AG04449 (cell line): ENCODE measurements at regions not wholly inside any gene's neighbourhood (a gene's known extent, or its start where the extent isn't known, plus 50 kb on each side); places are given as distances from the start of the nearest gene placed in this dataset.

Experiments used
- CTCF ChIA-PET: fragments of 350-600 bp; formaldehyde crosslinking; extraction: SDS; loops from one replicate; lab custom pipeline; 2021; ENCODE audit warnings: antibody characterized with exemption; lab: Yijun Ruan, JAX
- POLR2A ChIA-PET: fragments of 400-600, 350-600 bp; formaldehyde crosslinking; extraction: SDS; loops from one replicate; lab custom pipeline; 2020; ENCODE audit warnings: antibody characterized with exemption, inconsistent platforms; lab: Yijun Ruan, JAX
- DNase-seq: peaks from one replicate; pipeline ENCODE4 v3.0.0-alpha.2; 2010; ENCODE audit warnings: low read depth, low spot score
- H3K4me3 ChIP-seq: 2 replicates; pipeline ENCODE4 v1.5.1; 2011; ENCODE audit warnings: low read depth, mild to moderate bottlenecking, control low read depth, low read length
- TF ChIP-seq, protein P1 (sequence below): IDR thresholded peaks from one replicate; pipeline ENCODE4 v1.5.1; 2011; ENCODE audit warnings: mild to moderate bottlenecking, moderate library complexity, low read length, control low read depth, inconsistent platforms; ENCODE audit not compliant: insufficient read depth; ENCODE audit errors: missing control alignments

- ChIA-PET POLR2A (no interaction called here), CTCF (no interaction called here)
- TF ChIP-seq, protein P1, sequence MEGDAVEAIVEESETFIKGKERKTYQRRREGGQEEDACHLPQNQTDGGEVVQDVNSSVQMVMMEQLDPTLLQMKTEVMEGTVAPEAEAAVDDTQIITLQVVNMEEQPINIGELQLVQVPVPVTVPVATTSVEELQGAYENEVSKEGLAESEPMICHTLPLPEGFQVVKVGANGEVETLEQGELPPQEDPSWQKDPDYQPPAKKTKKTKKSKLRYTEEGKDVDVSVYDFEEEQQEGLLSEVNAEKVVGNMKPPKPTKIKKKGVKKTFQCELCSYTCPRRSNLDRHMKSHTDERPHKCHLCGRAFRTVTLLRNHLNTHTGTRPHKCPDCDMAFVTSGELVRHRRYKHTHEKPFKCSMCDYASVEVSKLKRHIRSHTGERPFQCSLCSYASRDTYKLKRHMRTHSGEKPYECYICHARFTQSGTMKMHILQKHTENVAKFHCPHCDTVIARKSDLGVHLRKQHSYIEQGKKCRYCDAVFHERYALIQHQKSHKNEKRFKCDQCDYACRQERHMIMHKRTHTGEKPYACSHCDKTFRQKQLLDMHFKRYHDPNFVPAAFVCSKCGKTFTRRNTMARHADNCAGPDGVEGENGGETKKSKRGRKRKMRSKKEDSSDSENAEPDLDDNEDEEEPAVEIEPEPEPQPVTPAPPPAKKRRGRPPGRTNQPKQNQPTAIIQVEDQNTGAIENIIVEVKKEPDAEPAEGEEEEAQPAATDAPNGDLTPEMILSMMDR, result no peak
- no peak overlapping the region for H3K4me3 ChIP-seq
- DNase-seq, result no peak
Measured at GRCh38 chr2:220151341-220151740, 523.9 kb downstream of the SLC4A3 start.

GRCh38 chr2:220152281-220152935, 525.0 kb downstream of the SLC4A3 start:
- ChIA-PET POLR2A (interaction anchor here (0.6 kb wide), 1 partner anchor 463 kb away, joined by 3 read pairs; no protein-coding TSS in a partner anchor), CTCF (no interaction called here)
- TF ChIP-seq, protein P1, result no peak
- H3K4me3 ChIP-seq, result no peak overlapping the region
- no peak for DNase-seq

DNA sequence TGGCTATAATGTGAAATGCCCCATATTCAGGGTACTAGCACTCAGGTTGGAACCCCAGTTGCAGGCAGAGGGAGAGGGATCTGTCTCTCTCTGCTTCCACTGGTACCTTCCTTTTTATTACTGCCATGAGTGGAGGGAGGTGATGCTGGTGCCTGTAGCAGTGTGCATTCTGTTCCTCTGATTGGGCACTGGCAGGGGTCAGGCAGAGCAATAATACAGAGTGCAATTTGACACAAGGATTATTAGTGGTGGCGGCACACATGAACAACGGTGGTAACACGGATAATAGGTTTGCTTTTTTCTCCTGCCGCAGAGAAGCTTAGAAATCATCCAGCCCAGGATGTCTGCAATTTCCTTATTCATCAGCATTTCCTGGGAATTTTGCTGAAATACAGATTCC, 525.7 kb downstream of the SLC4A3 start:
- no peak overlapping the region for H3K4me3 ChIP-seq
- TF ChIP-seq, protein P1, result no peak
- ChIA-PET POLR2A (no interaction called here), CTCF (no interaction called here)
- DNase-seq, result no peak

DNA sequence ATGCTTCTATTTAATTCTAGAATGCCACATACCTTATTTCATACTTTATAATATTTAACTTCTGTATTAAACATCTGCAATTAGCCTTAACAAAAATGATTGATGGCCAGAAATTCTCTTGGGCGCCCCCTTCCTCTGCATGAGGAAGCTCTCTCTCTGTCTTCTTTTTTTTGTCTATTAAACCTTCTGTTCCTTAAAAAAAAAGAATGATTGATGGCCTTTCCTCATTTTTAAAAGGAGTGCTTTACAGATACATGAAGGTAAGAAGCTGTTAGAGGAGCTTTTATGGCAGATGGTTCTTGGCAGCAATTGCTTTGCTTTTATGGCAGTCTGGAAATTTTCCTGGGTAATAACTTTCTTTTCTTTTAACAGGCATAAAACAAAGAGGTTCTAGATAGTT, 526.9 kb downstream of the SLC4A3 start:
- DNase-seq, result no peak
- CTCF ChIA-PET, result interaction anchor here (0.7 to 1.3 kb wide), 3 partner anchors 13 to 48 kb away, joined by 3 read pairs; no protein-coding TSS in a partner anchor
- POLR2A ChIA-PET, result no interaction called here
- no peak overlapping the region for H3K4me3 ChIP-seq
- TF ChIP-seq, protein P1, result no peak

GRCh38 chr2:220157312-220157711, 529.9 kb downstream of the SLC4A3 start:
- CTCF ChIA-PET, result no interaction called here
- DNase-seq, result no peak
- POLR2A ChIA-PET, result no interaction called here
- H3K4me3 ChIP-seq, result no peak overlapping the region
- TF ChIP-seq, protein P1, result no peak

DNA sequence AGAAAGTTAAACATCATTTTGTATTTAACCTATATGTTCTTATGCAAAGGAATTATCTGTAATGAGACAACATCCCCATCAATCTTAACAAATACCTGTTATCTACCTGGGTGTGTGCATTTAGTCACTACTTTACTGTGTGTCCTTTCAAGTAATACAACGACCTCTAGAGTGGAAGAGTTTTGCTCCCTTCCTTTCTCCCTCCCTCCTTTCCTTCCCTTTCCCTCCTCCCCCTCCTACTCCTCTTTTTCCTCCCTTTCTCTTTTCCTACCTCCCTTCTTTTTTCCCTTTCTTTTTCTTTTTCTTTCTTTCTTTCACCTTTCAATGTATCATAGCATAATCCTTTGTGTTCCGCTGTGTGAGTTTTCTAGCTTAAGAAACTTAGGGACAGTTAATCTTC, 532.3 kb downstream of the SLC4A3 start:
- TF ChIP-seq, protein P1, result no peak
- ChIA-PET CTCF (no interaction called here), POLR2A (no interaction called here)
- H3K4me3 ChIP-seq, result no peak overlapping the region
- DNase-seq, result no peak
